Left kidney (tissue), 1 donor: ENCODE measurements at regions not wholly inside any gene's neighbourhood (a gene's known extent, or its start where the extent isn't known, plus 50 kb on each side); places are given as distances from the start of the nearest gene placed in this dataset.

Experiments used
- DNase-seq: peaks from one replicate; pipeline ENCODE4 v3.0.0-alpha.2; 2013

DNA sequence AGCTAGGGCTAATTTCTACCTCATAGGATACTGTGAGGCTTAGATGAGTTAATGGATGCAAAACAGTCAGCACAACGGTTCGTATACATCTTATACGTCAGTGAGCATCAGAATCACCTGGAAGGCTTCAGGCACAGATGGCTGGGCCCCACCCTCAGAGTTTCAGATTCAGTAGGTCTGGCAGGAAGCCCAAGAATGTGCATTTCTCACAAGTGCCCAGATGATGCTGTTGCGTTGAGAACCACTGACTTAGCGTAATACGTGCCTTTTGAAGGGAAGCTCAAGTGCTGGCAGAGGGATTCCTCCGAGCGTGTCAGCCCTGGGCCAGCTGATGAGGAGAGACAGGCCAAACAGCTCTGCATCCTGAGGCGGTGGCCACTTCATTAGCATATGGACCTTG is 117.1 kb upstream of the WWC1 start:
- DNase-seq, result no peak

DNA sequence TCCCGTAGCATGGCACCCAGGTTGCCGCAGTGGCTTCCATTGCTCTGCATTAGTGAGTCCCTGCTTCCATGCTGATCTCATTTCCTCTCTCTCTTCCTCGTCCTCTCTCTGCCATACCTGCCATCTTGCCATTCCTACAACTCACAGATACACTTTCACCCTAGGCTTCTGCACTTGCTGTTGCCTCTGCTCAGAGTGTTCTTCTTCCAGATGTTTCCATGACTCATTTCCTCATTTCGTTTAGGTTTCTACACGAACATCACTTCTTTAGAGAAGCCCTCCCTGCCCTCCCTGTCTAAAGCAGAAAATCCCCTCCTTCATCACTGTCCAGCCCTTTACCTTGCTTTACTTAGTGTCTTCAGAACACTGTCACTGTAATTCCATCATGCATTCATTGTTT is 115.2 kb upstream of the WWC1 start:
- DNase-seq, result no peak

GRCh38 chr5:168176941-168177340 is 114.5 kb upstream of the WWC1 start:
- DNase-seq, result no peak

DNA sequence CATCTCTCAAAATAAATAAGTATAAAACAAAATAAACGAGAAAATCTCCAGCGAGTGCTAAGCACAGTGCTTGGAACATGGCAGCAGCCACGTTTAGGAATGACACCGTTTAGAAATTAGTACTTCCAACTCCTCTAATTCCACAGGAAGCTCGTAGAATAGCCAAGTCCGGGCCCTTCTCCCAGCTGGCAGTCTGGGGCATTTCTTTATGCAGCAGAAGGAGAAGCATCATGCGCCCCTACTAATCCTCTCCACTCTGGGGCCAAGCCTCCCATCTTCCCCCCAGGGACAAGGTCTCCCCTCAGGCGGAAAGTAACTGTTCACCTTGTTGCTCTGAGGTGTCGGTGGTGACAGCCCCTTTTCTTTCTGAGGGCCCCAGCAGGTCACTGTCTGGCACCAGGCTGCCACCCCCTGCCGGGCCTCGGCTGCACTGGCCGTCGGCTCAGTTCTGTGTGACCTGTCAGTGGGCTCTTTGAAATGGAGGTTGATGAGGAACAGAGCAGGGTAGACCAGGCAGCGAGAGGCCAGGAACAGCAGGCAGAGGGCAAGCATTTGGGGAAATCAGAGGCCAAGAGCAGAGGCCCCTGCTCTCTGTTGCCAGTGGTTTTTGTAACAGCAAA is 113.5 kb upstream of the WWC1 start:
- DNase-seq, result no peak

DNA sequence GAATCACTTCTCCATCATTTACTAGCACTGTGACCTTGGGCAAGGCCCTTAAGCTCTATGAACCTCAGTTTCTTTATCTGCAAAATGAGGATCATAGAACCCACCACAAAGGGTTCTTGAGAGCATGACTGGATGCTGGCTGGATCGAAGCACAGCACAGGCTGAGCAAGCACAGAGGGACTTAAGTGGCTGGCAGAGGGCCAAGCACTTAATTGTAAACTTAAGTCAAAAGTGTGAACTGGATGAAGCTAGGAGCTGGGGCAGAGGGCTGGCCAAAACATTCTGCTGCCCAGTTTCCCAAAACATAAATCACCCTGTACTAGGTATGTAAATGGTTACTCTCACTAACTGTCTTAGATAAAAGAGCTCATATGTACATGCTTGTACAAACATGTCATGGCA is 112.3 kb upstream of the WWC1 start:
- no peak for DNase-seq

DNA sequence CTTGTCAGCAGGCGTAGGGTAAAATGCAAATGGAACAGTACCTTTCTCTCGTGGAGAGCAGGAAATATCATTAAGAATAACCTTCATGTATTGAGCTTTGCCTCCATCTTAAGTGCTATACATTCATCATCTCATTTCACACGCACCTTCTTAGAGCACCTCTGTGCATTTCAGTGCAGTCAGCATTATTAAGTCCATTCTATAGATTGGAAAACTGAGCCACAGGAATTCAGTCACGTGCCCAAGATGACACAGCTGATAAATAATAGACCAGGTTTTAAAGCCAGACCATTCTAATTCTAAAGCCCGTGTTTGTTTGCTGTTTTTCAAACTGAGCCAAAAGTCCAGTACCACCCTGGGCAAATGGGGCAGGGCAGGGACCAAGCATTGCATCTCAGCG is 109.2 kb upstream of the WWC1 start:
- no peak for DNase-seq

DNA sequence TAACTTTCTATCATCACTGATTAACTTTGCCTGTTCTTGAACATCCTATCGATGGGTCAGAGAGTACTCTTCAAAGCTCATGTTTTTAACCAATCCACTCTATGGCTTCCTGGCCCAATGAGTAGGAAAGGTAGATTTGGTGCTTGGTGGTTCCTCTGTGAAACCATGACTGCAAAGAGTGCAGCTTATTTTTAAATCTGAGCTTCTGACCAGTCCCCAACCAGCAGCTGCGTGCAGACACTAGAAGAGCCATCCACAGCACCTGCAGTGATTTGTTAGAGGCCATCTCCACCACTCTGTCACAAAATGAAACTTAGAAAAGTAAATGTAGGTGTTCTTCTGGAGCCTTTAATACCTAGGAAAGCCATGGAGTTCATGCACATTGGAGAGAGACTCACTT is 107.3 kb upstream of the WWC1 start:
- DNase-seq, result no peak

DNA sequence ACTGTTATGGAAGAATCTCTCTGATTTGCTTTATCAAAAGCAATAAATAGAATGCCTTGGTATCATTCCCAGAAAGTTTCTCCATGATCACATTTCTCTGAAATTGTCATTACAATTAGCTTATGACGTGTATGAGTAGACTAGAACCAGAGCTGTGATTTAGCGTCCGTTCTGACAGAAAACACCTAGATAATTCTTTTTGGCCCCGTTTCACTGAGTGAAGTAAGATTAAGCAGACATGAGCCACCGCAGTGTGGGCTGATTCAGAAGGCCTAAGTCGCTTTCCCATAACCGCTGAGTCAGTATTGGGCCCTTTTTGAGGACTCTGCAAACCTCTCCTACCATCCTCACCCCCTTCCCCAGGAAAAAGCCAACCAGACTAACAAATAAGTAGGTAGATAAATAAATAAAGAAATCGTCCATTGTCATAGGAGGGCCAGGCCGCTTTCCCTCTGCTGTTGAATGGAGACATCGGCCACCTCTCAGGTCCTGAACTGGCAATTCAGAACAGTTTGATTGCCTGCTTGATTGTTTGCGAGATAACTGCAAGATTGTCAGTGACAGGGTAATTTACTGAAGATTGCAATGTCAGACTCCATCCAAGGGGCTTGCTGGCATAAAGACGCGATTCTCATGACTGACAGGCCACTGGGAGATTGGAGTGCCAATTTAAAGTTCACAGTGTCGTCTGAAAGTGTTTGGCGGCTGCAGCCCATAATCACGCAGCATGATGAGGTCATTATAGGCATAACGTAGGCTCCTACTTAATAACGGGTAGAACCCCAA is 105.0 kb upstream of the WWC1 start:
- DNase-seq, result no peak

- DNase-seq, result no peak
Measured at GRCh38 chr5:168187614-168188013, 103.8 kb upstream of the WWC1 start.

DNA sequence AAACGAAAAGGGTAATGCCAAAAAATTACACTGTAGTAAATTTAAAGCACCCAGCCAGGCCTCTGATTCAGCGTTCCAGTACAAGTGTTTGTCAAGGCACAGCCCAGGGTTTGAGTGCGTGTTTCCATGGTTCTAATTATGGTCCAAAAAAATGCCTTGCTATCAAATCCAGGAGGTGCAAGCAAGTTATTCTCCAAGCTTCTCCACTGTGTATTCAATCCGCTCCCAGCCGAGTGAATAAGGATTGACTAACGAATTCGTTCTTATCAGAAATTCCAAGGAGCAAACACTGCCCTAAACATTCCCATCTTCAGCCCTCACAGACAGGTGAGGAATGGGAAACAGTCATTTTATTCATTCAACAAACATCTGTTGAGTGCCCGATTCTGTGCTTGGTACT is 103.3 kb upstream of the WWC1 start:
- DNase-seq, result no peak

DNA sequence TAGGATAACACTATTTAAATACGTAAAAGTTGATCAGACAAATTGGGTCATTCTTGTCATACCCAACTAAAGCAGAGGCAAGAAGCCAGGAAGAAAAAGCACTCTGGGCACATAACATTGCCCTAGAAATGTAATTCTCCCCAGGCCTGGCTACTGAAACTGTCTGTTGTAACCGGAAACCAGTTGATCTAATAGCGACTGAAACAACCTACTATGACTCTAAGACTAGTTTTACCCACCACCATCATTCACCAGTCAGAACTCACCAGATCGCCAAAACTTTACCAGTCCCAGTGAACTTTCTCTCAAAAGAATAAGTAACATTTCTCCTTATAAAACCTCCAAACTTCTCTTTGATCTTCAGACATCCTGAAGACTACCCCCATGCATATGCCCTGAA is 99.3 kb upstream of the WWC1 start:
- DNase-seq, result no peak

DNA sequence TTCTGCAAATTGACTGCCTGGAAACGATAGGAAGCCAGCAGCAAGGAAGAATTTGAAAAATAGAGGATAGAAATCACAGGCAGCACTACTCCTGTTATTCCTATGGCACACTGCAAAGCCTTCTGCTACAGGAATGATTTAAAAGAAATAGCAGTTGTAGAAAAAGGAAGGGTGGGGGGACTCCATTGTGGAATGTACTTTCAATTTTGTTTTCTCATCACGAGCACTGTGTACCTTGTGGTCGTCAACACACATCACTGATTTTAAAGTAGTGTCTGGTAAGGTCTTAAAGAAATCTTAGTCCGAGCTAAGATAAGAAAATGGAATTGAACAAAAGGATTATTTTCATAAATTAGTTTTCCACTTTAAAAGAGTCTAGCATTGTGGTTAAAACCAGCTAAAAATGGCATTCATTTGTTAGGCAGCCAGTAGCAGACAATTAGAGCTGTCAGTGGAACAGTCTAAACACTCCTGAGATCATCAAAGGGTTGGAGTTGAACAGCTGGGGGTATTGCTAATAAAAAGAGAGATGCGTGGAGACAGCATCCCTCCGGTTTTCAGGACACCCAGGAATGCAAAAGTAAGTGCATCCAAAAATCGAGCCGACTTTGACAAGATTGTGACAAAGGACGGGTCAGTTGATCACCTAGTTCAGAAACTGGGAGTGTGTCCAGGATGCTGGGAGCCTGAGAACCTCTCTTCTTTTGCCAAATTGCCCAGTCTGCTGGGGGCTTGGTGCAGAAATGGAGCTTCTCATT is 97.8 kb upstream of the WWC1 start:
- DNase-seq, result no peak

GRCh38 chr5:168195110-168195509 is 96.3 kb upstream of the WWC1 start:
- no peak for DNase-seq

DNA sequence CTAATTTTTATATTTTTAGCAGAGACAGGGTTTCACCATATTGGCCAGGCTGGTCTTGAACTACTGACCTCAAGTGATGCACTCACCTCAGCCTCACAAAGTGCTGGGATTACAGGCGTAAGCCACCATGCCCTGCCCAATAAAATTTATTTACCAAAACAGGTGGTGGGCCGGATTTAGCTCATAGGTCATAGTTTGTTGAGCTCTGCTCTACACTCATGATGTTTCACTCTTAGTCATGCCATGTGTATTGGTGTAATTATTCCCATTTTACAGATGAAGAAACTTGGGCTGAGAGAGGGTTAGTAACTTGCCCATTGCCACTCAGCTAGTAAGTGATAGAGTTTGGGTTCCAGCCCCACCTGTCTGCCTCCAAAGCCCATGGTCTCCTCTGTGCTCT is 93.1 kb upstream of the WWC1 start:
- DNase-seq, result no peak

DNA sequence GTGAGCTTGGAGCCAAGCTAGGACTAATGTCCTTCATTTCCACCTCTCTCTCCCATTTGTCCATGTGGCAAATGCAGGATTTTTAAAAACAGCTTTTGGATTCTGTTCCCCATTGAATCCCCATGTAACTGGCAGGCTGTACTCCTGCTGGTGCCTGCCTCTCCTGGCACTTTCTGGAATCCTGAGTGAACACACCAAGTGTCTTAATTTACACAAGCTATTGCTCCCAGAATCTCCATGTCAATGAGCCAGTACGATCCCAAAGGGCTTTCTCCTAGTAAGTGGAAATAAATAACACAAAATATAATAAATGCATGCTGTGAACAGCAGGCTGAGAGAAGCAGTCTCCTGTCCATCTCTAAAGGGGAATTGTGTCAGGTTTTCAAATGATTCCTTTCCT is 88.4 kb upstream of the WWC1 start:
- DNase-seq, result no peak

- DNase-seq, result no peak
Measured at GRCh38 chr5:168204165-168204564, 87.3 kb upstream of the WWC1 start.

- DNase-seq, result no peak
Measured at GRCh38 chr5:168207450-168208029, 83.9 kb upstream of the WWC1 start.

- DNase-seq, result no peak
Measured at GRCh38 chr5:168209244-168209995, 82.0 kb upstream of the WWC1 start.

DNA sequence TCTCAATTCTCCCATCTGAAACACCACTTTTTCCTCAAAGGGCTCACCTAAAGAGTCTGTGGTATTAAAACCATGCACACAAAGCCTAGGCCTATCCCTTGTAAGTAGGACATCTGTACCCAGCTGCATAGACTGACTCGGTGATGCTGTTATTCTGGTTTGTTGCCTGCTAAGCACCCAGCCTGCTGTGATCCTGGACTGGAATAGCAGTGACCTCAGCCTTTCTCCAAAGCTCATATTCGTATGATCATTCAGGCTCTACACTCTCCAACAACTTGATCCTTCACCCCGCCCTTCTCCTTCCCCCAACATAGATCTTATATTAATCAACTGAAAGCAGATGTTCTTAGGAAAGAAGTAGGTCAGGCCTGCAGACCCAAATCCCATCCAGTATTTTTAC is 81.4 kb upstream of the WWC1 start:
- no peak for DNase-seq

DNA sequence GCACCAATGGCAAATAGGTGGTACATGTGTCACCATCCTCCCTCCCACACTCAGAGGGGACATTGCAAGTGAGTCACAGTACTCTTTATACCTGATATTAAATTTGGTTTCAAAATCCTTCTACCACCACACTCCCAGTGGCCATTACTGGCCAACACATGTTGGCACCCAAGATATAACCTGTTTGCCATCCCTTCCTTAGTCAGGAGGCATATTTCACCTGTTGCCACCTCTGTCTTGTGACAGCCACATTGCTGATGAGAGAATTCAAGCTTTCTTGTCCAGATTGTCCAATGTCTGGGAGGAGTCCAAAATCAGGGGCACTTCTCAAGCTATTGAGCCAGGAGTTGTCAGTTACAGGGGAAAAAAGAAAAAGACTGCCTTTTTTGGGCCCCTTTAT is 80.2 kb upstream of the WWC1 start:
- no peak for DNase-seq

DNA sequence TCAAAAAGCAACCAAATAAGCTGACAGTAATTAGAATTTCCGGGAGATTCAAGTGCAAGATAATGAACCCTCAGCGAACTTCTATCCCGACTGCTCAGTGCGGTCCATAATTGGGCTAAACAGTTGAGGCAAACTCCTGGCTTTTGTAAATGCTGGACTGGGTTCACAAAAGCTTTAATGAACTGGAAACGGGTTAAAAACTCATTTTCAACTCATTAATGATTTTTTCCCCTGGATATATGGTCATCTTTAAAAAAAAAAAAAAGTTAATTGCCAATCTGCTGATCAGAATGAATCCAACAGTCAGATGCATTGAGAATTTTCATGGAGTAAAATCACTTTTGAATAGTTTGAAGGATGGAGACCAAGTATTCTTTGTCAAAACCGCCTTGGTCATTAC is 79.5 kb upstream of the WWC1 start:
- no peak for DNase-seq

- no peak for DNase-seq
Measured at GRCh38 chr5:168214071-168214470, 77.4 kb upstream of the WWC1 start.
